Right kidney (tissue), 1 donor: ENCODE measurements at regions not wholly inside any gene's neighbourhood (a gene's known extent, or its start where the extent isn't known, plus 50 kb on each side); places are given as distances from the start of the nearest gene placed in this dataset.
A peak's percentile ranks its signal among the peaks of the same experiment; 100 is the strongest.
"Not testable (repeated sequence)": the region's sequence is repeated elsewhere in the genome, so short reads cannot be mapped to it uniquely, and the experiment has no call there.

Experiments
- DNase-seq: peaks from one replicate; pipeline ENCODE4 v3.0.0-alpha.2; 2016

- DNase-seq: peak; percentile 29
Measured at GRCh38 chr2:62410015-62410453, 96.0 kb downstream of the TMEM17 start.

GRCh38 chr2:62409442-62409841 is 96.6 kb downstream of the TMEM17 start:
- no peak for DNase-seq

GRCh38 chr2:62408241-62408677 is 97.7 kb downstream of the TMEM17 start:
- no peak for DNase-seq

GRCh38 chr2:62407838-62408237 is 98.2 kb downstream of the TMEM17 start:
- no peak for DNase-seq

- no peak for DNase-seq
Measured at GRCh38 chr2:62407401-62407800, 98.6 kb downstream of the TMEM17 start.

GRCh38 chr2:62406573-62407043 is 99.4 kb downstream of the TMEM17 start:
- no peak for DNase-seq

GRCh38 chr2:62404913-62405312 is 101.1 kb downstream of the TMEM17 start:
- DNase-seq: no peak

- no peak for DNase-seq
Measured at GRCh38 chr2:62402156-62402555, 103.8 kb downstream of the TMEM17 start.

GRCh38 chr2:62398356-62398755 is 107.6 kb downstream of the TMEM17 start:
- no peak for DNase-seq

- DNase-seq: no peak
Measured at GRCh38 chr2:62396880-62397279, 109.1 kb downstream of the TMEM17 start.

GRCh38 chr2:62393293-62393692 is 112.7 kb downstream of the TMEM17 start:
- DNase-seq: no peak

GRCh38 chr2:62391696-62392095 is 114.3 kb downstream of the TMEM17 start:
- no peak for DNase-seq

GRCh38 chr2:62386378-62386777 is 119.6 kb downstream of the TMEM17 start:
- not testable (repeated sequence) for DNase-seq

- no peak for DNase-seq
Measured at GRCh38 chr2:62383846-62384245, 122.1 kb downstream of the TMEM17 start.

- DNase-seq: no peak
Measured at GRCh38 chr2:62382757-62383156, 123.2 kb downstream of the TMEM17 start.

GRCh38 chr2:62382122-62382521 is 123.9 kb downstream of the TMEM17 start:
- no peak for DNase-seq

- no peak for DNase-seq
Measured at GRCh38 chr2:62381656-62382055, 124.3 kb downstream of the TMEM17 start.

GRCh38 chr2:62379566-62379965 is 126.4 kb downstream of the TMEM17 start:
- no peak for DNase-seq

- no peak for DNase-seq
Measured at GRCh38 chr2:62375113-62375420, 130.9 kb downstream of the TMEM17 start.

- DNase-seq: no peak
Measured at GRCh38 chr2:62374301-62375112, 131.5 kb downstream of the TMEM17 start.

- no peak for DNase-seq
Measured at GRCh38 chr2:62372824-62373223, 133.2 kb downstream of the TMEM17 start.

GRCh38 chr2:62370321-62371250 is 135.4 kb downstream of the TMEM17 start:
- DNase-seq: no peak

- DNase-seq: no peak
Measured at GRCh38 chr2:62369541-62370202, 136.3 kb downstream of the TMEM17 start.
